HUES6 (cell line): ENCODE measurements at regions not wholly inside any gene's neighbourhood (a gene's known extent, or its start where the extent isn't known, plus 50 kb on each side); places are given as distances from the start of the nearest gene placed in this dataset.

ENCODE experiments used
- H3K27ac ChIP-seq: 2 replicates; pipeline ENCODE4 v1.7.0; 2013; ENCODE audit warnings: low read depth, mild to moderate bottlenecking, low read length, inconsistent platforms
- H3K27me3 ChIP-seq: 2 replicates; pipeline ENCODE4 v1.6.1; 2013; ENCODE audit warnings: low read length; ENCODE audit not compliant: control insufficient read depth, insufficient read depth
- H3K36me3 ChIP-seq: 2 replicates; pipeline ENCODE4 v1.6.1; 2013; ENCODE audit warnings: low read length; ENCODE audit not compliant: control insufficient read depth, insufficient read depth
- H3K4me1 ChIP-seq: 2 replicates; pipeline ENCODE4 v1.6.1; 2013; ENCODE audit warnings: low read length; ENCODE audit not compliant: control insufficient read depth, insufficient read depth
- H3K4me3 ChIP-seq: 2 replicates; pipeline ENCODE4 v1.5.1; 2013; ENCODE audit warnings: low read depth, low read length
- H3K9ac ChIP-seq: one replicate; pipeline ENCODE4 v1.6.1; 2013; ENCODE audit warnings: mild to moderate bottlenecking, low read length
- H3K9me3 ChIP-seq: 2 replicates; pipeline ENCODE4 v1.6.1; 2013; ENCODE audit warnings: low read depth, low read length; ENCODE audit not compliant: control insufficient read depth, insufficient read depth

DNA sequence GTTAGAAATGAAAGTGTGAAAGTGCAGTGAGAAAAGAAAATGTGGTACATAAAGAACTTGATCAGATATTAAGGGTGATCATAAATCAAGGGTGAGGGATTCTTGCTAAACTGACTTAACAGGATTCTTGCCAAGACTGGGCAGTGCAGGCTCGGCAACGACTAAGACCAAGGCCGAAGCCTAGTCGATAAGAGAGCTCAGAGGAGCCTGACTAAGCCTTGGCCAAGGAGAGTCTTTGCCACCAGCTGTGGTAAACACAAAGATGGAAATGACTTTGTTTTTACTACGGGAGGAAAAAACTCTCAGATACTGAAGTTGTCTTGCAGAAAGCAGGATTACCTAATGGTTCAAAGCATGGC, 196.6 kb downstream of the LY86 start:
- no peaks in the 10 kb centered on the region for H3K36me3 ChIP-seq
- H3K27ac ChIP-seq = no peak overlapping the region

GRCh38 chr6:6788394-6789032, 200.0 kb downstream of the LY86 start:
- H3K27ac ChIP-seq = no peak overlapping the region
- H3K27me3 ChIP-seq = no peaks in the 10 kb centered on the region
- H3K4me1 ChIP-seq = peaks cover 12% of the 10 kb centered on the region
- no peaks in the 10 kb centered on the region for H3K36me3 ChIP-seq
- no peak overlapping the region for H3K4me3 ChIP-seq
- no peaks in the 10 kb centered on the region for H3K9me3 ChIP-seq
- no peak overlapping the region for H3K9ac ChIP-seq

More for the DNA sequence above, 196.6 kb downstream of the LY86 start:
- H3K4me1 ChIP-seq = peaks cover 11% of the 10 kb centered on the region
- H3K27me3 ChIP-seq = no peaks in the 10 kb centered on the region
- no peak overlapping the region for H3K4me3 ChIP-seq
- H3K9ac ChIP-seq = no peak overlapping the region
- no peaks in the 10 kb centered on the region for H3K9me3 ChIP-seq

DNA sequence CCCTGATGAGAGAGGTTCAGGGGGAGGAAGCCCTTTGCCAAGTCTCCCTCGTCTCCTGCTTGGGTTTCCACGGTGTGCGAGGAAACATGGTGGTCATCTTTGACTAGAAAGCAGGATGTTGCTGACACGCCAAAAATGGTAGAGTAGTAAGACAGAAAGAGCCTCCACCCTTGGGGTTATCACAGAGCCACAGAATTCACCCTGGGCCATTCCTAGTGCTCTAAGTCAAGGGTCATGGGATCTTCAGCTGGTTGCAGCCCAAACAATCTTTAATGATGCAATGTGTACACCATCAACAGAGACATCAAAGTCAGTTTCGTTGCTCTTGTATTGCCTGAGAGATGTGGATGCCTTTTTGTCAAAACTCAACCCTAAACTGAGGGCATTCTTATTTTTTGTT, 201.9 kb downstream of the LY86 start:
- Histone ChIP-seq H3K27me3 (no peaks in the 10 kb centered on the region), H3K4me3 (no peak overlapping the region), H3K27ac (no peak overlapping the region), H3K36me3 (no peaks in the 10 kb centered on the region), H3K9me3 (no peaks in the 10 kb centered on the region), H3K4me1 (peaks cover 8% of the 10 kb centered on the region), H3K9ac (no peak overlapping the region)

DNA sequence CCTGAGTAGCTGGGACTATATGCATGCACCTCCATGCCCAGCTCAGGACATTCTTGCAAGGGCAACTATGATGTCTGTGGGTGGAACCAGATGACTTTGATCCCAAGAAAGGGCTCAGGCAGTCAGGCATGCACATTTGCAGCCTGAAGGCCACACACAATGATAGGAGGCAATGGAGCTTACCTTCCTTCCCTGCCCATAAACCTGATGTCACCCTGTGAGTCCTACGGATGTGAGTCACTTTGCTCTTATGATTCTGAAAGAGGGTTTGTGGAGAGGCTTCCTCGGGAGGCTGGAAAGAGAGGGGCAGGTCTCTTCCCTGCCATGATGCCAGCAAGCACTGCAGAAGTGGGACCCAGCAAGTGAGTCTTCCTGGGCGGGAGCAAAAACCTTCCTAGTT, 202.4 kb downstream of the LY86 start:
- peaks cover 8% of the 10 kb centered on the region for H3K4me1 ChIP-seq
- H3K9ac ChIP-seq = no peak overlapping the region
- no peaks in the 10 kb centered on the region for H3K27me3 ChIP-seq
- H3K36me3 ChIP-seq = no peaks in the 10 kb centered on the region
- no peak overlapping the region for H3K27ac ChIP-seq
- H3K4me3 ChIP-seq = no peak overlapping the region
- H3K9me3 ChIP-seq = no peaks in the 10 kb centered on the region

- Histone ChIP-seq H3K9me3 (no peaks in the 10 kb centered on the region), H3K9ac (no peak overlapping the region), H3K36me3 (no peaks in the 10 kb centered on the region), H3K27ac (no peak overlapping the region), H3K4me1 (peaks cover 8% of the 10 kb centered on the region), H3K4me3 (no peak overlapping the region), H3K27me3 (no peaks in the 10 kb centered on the region)
Observed at GRCh38 chr6:6793388-6794250, 205.1 kb downstream of the LY86 start.

DNA sequence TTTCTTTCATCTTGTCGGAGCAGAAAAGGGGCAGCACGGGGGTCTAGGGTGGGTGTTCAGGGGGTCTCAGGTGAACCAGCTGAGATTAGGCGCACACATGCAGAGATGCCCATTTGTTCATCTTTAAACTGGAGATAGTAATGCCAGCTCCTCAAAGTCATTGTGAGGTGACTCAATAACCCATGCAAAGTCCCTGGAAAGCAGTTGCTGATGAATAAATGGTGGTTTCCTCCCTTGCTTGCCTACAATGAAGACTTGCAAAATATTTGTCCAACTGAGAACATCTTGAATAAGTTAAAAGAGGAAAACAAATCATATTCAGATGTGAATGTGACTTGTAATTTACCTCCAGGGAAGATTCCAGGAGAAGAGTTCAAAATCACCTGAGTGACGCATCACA, 206.9 kb downstream of the LY86 start:
- Histone ChIP-seq H3K36me3 (no peaks in the 10 kb centered on the region), H3K4me1 (peaks cover 8% of the 10 kb centered on the region), H3K4me3 (no peak overlapping the region), H3K9ac (no peak overlapping the region), H3K27ac (no peak overlapping the region), H3K27me3 (no peaks in the 10 kb centered on the region), H3K9me3 (no peaks in the 10 kb centered on the region)

- H3K27ac ChIP-seq = no peak overlapping the region
- no peaks in the 10 kb centered on the region for H3K9me3 ChIP-seq
- H3K36me3 ChIP-seq = no peaks in the 10 kb centered on the region
- no peaks in the 10 kb centered on the region for H3K27me3 ChIP-seq
- no peak overlapping the region for H3K4me3 ChIP-seq
- no peak overlapping the region for H3K9ac ChIP-seq
- H3K4me1 ChIP-seq = peaks cover 8% of the 10 kb centered on the region
Observed at GRCh38 chr6:6796818-6797217, 208.3 kb downstream of the LY86 start.

GRCh38 chr6:6798448-6798860, 209.9 kb downstream of the LY86 start:
- Histone ChIP-seq H3K9ac (no peak overlapping the region), H3K27ac (no peak overlapping the region), H3K4me1 (peaks cover under 1% of the 10 kb centered on the region; the same call in 1 of the 2 replicates)

GRCh38 chr6:6801005-6801335, 212.4 kb downstream of the LY86 start:
- Histone ChIP-seq H3K9ac (no peak overlapping the region), H3K4me3 (no peak overlapping the region), H3K27ac (no peak overlapping the region), H3K9me3 (no peaks in the 10 kb centered on the region; the same call in 1 of the 2 replicates), H3K4me1 (peaks cover 6% of the 10 kb centered on the region; the same call in 1 of the 2 replicates), H3K27me3 (no peaks in the 10 kb centered on the region), H3K36me3 (no peaks in the 10 kb centered on the region)

More at GRCh38 chr6:6798448-6798860, 209.9 kb downstream of the LY86 start:
- no peaks in the 10 kb centered on the region for H3K9me3 ChIP-seq
- H3K4me3 ChIP-seq = no peak overlapping the region
- no peaks in the 10 kb centered on the region for H3K36me3 ChIP-seq
- no peaks in the 10 kb centered on the region for H3K27me3 ChIP-seq

DNA sequence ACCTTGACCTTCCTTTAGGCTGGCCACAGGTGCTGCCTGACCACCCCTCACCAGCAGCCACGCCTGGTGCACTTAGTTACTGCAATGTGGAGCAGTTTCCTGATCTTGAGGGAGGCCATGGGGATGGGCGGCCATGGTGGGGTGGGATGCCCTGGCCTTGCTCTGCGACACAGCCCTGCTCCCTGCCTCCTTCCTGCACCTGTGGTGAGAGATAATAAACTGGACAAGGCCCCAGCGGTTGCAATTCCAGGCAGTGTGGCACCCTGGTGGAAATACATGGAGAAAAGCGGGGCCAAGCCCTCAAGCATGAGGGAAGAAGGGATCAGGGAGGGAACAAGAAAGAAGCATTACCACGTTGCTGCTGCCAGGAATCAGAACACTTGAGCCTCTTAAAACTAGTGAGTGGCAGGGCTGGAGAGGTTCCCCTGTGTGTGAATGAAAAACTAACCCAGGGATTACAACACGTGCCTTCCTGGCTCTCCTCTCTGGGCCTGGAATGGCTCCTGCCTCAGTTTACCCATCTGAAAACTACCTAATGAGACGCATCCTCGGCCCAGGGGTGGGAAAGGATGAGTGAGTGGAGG, 213.2 kb downstream of the LY86 start:
- Histone ChIP-seq H3K27ac (no peak overlapping the region), H3K9ac (no peak overlapping the region), H3K36me3 (no peaks in the 10 kb centered on the region), H3K4me1 (peaks cover 8% of the 10 kb centered on the region; the same call in 1 of the 2 replicates), H3K9me3 (no peaks in the 10 kb centered on the region; the same call in 1 of the 2 replicates), H3K27me3 (no peaks in the 10 kb centered on the region), H3K4me3 (no peak overlapping the region)
